ENCODE measurements at regions not wholly inside any gene's neighbourhood (a gene's known extent, or its start where the extent isn't known, plus 50 kb on each side); places are given as distances from the start of the nearest gene placed in this dataset.

DNA sequence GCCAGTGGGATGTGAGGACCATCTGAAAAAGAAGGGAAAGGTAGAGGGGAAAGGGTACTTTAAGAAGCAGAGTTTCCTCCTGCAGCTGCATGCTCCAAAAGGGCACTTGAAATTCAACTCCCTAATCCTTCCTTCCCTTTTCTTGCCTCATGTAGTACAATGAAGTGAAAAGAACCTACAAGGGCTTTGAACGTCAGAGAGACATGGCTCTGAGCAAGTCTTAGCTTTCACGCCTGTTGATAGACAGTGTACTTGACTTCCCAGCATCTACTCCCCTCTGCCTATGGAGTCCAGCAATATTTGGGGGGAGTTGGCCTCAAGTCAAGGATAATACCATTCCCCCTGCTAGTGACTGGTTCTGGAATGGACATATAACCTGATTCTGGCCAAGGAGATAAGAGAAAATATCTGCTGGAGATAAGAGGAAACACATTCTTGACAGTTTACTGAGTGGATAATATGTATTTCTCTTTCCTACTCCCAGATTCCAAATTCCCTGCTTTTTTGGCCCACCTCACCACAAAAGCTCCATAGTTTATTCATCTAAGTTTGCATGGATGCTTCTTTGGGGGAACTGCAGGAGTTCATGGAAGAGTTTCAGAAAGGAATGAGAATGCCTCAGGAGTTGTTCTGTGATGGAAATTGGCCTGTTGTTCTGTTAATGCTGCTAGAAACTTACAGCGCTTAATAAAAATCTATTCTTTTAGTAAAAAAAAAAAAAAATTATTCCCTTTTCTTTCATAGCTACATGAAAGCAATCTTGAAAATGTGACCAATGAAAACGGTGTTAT lies 193.0 kb upstream of the TPM1 start:
- no peak for DNase-seq (ENCODE audit: low read depth)
- TF ChIP-seq, protein P1, sequence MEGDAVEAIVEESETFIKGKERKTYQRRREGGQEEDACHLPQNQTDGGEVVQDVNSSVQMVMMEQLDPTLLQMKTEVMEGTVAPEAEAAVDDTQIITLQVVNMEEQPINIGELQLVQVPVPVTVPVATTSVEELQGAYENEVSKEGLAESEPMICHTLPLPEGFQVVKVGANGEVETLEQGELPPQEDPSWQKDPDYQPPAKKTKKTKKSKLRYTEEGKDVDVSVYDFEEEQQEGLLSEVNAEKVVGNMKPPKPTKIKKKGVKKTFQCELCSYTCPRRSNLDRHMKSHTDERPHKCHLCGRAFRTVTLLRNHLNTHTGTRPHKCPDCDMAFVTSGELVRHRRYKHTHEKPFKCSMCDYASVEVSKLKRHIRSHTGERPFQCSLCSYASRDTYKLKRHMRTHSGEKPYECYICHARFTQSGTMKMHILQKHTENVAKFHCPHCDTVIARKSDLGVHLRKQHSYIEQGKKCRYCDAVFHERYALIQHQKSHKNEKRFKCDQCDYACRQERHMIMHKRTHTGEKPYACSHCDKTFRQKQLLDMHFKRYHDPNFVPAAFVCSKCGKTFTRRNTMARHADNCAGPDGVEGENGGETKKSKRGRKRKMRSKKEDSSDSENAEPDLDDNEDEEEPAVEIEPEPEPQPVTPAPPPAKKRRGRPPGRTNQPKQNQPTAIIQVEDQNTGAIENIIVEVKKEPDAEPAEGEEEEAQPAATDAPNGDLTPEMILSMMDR (IDR thresholded peaks at IDR 0.05; ENCODE audit: control insufficient read depth, insufficient read depth, low read depth, low read length, missing control alignments): no peak
- H3K4me3 ChIP-seq (ENCODE audit: control insufficient read depth, low read depth, low read length): no peak overlapping the region

DNA sequence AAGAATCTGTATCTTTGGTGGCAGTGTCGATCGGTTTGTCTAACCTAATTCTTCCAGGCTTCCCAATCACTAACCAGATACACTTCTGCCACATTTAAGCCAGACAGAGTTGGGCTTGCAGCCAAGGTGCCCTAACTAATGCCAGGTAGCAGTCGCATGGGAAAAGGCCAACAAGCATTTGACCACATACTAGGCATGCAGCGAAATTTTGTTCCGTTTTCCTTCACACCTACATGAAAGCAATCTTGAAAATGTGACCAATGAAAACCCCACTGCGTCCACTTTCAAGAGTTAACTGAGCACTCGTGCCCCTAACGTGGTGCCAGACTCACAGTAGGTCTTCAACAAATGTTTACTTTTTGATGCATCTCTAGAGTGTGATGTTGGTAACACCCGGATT lies 192.2 kb upstream of the TPM1 start:
- TF ChIP-seq, protein P1 (IDR thresholded peaks at IDR 0.05; ENCODE audit: control insufficient read depth, insufficient read depth, low read depth, low read length, missing control alignments): no peak
- no peak overlapping the region for H3K4me3 ChIP-seq (ENCODE audit: control insufficient read depth, low read depth, low read length)
- no peak for DNase-seq (ENCODE audit: low read depth)

DNA sequence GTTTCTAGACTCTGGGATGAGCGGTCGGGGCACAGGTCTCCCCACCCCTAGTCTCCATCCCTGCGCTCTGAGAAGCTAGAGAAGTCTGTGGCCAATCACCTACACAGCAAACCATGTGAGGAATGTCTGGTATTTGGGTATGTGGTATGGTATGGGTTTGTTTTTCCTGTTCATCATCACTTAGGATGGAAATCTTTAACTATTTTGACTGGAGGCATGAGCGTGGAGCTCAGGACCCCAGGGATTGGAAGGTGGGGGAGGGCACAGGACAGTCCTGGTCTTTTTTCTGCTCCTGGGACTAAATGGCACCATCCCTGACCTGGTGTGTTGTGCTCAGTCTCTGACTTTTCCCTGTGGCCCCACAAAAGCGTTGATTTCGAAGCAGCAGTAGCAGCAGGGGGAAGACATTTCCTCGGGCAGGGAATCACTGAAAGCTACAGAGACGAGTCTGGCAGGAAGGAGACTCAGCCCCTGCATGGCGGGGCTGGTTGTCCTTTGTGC lies 191.7 kb upstream of the TPM1 start:
- DNase-seq (ENCODE audit: low read depth): peak; percentile 47
- TF ChIP-seq, protein P1 (IDR thresholded peaks at IDR 0.05; ENCODE audit: control insufficient read depth, insufficient read depth, low read depth, low read length, missing control alignments): no peak
- no peak overlapping the region for H3K4me3 ChIP-seq (ENCODE audit: control insufficient read depth, low read depth, low read length)

DNA sequence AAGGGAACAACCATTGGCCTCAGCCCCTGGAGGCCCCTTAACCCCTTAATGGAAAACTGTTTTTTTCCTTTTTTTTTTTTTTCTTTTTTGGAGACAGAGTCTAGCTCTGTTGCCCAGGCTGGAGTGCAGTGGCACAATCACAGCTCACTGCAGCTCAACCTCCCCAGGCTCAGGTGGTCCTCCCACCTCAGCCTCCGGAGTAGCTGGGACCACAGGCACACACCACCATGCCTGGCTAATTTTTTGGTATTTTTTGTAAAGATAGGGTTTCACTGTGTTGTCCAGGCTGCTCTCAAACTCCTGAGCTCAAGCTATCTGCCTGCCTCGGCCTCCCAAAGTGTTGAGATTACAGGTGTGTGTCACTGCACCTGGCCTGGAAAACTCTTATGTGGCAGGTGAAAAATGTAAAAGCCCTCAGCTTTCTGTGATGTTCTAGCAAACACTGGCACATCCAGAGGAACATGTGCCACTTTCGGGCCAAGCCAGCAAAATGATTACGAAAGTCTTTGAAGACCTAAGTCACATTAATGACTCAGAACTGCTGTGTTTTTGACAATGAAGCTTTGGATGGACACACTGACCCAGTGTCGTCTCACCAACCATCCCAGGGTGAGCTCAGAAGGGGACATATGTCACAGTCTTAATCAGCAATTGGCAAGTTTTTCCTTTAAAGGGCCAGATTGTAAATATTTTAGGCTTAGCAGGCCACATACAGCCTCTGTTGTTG lies 189.3 kb upstream of the TPM1 start:
- no peak for DNase-seq (ENCODE audit: low read depth)
- H3K4me3 ChIP-seq (ENCODE audit: control insufficient read depth, low read depth, low read length): no peak overlapping the region
- TF ChIP-seq, protein P1 (IDR thresholded peaks at IDR 0.05; ENCODE audit: control insufficient read depth, insufficient read depth, low read depth, low read length, missing control alignments): no peak

DNA sequence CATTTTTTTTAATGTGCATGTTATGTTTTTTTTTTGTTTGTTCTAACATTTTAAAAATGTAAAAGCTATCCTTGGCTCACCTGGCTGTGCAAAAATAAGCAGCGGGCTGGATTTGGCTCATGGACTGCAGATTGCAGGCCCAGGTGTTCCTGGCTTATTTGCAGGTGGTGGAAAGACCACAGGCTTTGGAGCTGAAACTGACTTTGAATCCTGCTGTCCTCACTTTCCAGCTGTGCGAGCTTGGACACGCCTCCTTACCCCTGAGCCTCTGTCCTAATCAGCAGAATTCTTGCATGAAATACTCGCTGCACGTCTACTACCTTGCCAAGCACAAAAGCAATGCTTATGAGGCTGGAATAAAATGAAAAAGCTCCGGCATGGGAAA lies 188.7 kb upstream of the TPM1 start:
- H3K4me3 ChIP-seq (ENCODE audit: control insufficient read depth, low read depth, low read length): no peak overlapping the region
- TF ChIP-seq, protein P1 (IDR thresholded peaks at IDR 0.05; ENCODE audit: control insufficient read depth, insufficient read depth, low read depth, low read length, missing control alignments): no peak
- DNase-seq (ENCODE audit: low read depth): no peak

DNA sequence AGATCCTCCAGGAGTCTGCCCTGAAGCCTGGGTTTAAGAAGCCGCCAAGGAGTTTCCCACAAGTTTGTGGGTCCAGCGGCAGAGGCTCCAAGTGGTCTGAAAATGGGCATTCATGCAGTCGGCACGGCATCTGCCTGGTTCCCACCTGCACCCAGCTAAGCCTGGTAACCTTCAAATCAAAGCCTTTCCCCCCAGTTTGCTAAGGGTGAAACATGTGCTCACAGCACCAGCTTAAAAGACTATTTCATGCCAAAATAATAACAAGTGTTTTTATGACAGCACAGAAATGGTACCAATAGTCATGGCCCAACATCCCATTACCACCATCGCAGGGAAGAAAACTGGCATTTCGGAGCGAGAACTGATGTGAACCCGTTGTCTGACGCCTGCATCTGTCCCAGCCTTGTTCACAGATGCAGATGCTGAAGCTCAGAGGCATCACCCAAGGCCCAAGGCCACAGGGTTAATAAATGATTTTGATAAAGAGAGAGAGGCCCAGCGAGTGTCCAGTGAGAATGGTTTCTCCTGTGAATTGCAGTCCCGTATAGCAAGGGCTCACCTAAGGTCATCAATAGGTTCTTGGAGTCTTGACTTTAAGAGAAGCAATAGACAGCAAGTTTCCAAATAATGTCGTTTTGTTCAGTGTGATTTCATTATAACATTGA lies 188.0 kb upstream of the TPM1 start:
- TF ChIP-seq, protein P1 (IDR thresholded peaks at IDR 0.05; ENCODE audit: control insufficient read depth, insufficient read depth, low read depth, low read length, missing control alignments): no peak
- no peak overlapping the region for H3K4me3 ChIP-seq (ENCODE audit: control insufficient read depth, low read depth, low read length)
- no peak for DNase-seq (ENCODE audit: low read depth)

All from AG09309 (cell line).